ENCODE measurements at regions not wholly inside any gene's neighbourhood (a gene's known extent, or its start where the extent isn't known, plus 50 kb on each side); places are given as distances from the start of the nearest gene placed in this dataset.

GRCh38 chr3:124142389-124142970 lies 150.6 kb upstream of the ROPN1 start:
- no peak for TF ChIP-seq CTCF (IDR thresholded peaks at IDR 0.05; ENCODE audit: extremely low read depth, insufficient read depth, missing control alignments)
- no peak for DNase-seq (ENCODE audit: low spot score)
- in situ Hi-C loops (cut with MboI; ENCODE audit: low pct_unique_long_range_greater_than_20kb, low sequenced_read_pairs, unreplicated experiment): no loop called here

GRCh38 chr3:124143047-124143446 lies 151.1 kb upstream of the ROPN1 start:
- in situ Hi-C loops (cut with MboI; ENCODE audit: low pct_unique_long_range_greater_than_20kb, low sequenced_read_pairs, unreplicated experiment): no loop called here
- TF ChIP-seq CTCF (IDR thresholded peaks at IDR 0.05; ENCODE audit: extremely low read depth, insufficient read depth, missing control alignments): no peak
- no peak for DNase-seq (ENCODE audit: low spot score)

- in situ Hi-C loops (cut with MboI; ENCODE audit: low pct_unique_long_range_greater_than_20kb, low sequenced_read_pairs, unreplicated experiment): no loop called here
- no peak for TF ChIP-seq CTCF (IDR thresholded peaks at IDR 0.05; ENCODE audit: extremely low read depth, insufficient read depth, missing control alignments)
- DNase-seq (ENCODE audit: low spot score): no peak
Observed at GRCh38 chr3:124144035-124144814, 152.3 kb upstream of the ROPN1 start.

GRCh38 chr3:124147429-124147828 lies 155.5 kb upstream of the ROPN1 start:
- in situ Hi-C loops (cut with MboI; ENCODE audit: low pct_unique_long_range_greater_than_20kb, low sequenced_read_pairs, unreplicated experiment): no loop called here
- no peak for DNase-seq (ENCODE audit: low spot score)
- no peak for TF ChIP-seq CTCF (IDR thresholded peaks at IDR 0.05; ENCODE audit: extremely low read depth, insufficient read depth, missing control alignments)

- TF ChIP-seq CTCF (IDR thresholded peaks at IDR 0.05; ENCODE audit: extremely low read depth, insufficient read depth, missing control alignments): no peak
- in situ Hi-C loops (cut with MboI; ENCODE audit: low pct_unique_long_range_greater_than_20kb, low sequenced_read_pairs, unreplicated experiment): no loop called here
- no peak for DNase-seq (ENCODE audit: low spot score)
Observed at GRCh38 chr3:124147946-124148345, 156.0 kb upstream of the ROPN1 start.

GRCh38 chr3:124149081-124149480 lies 157.2 kb upstream of the ROPN1 start:
- DNase-seq (ENCODE audit: low spot score): no peak
- TF ChIP-seq CTCF (IDR thresholded peaks at IDR 0.05; ENCODE audit: extremely low read depth, insufficient read depth, missing control alignments): no peak
- in situ Hi-C loops (cut with MboI; ENCODE audit: low pct_unique_long_range_greater_than_20kb, low sequenced_read_pairs, unreplicated experiment): no loop called here
